Esophagus muscularis mucosa (tissue), 4 donors: ENCODE measurements at regions not wholly inside any gene's neighbourhood (a gene's known extent, or its start where the extent isn't known, plus 50 kb on each side); places are given as distances from the start of the nearest gene placed in this dataset.
"Not testable (repeated sequence)": the region's sequence is repeated elsewhere in the genome, so short reads cannot be mapped to it uniquely, and the experiment has no call there.

Experiments
- DNase-seq: peaks from one replicate; pipeline ENCODE4 v3.0.0-alpha.2; 2017; ENCODE audit errors: extremely low spot score
- H3K27ac ChIP-seq, 4 donors: fragments of 200-600 bp; sonication (generic); replicated peaks in 1 of 4; 1 replicate in 3 of 4; 2 replicates in 1 of 4; pipeline ENCODE4 v1.5.1; 2016 to 2019; ENCODE audit warnings: mild to moderate bottlenecking in 1 of 4
- H3K27me3 ChIP-seq, 4 donors: fragments of 200-600 bp; sonication (generic); one replicate each; pipeline versions ENCODE4 v1.5.1 to v1.6.0; 2016 to 2019
- H3K36me3 ChIP-seq, 4 donors: fragments of 200-600 bp; sonication (generic); one replicate each; pipeline ENCODE4 v1.5.1; 2016 to 2019
- H3K4me1 ChIP-seq, 4 donors: fragments of 200-600 bp; sonication (generic); one replicate each; pipeline ENCODE4 v1.5.1; 2016 to 2019
- H3K4me3 ChIP-seq, 4 donors: fragments of 200-600 bp; sonication (generic); 1 replicate in 2 of 4; 2 replicates in 2 of 4; pipeline ENCODE4 v1.5.1; 2016 to 2019; ENCODE audit warnings: mild to moderate bottlenecking in 4 of 4, moderate library complexity in 1 of 4
- H3K9me3 ChIP-seq, 4 donors: fragments of 200-600 bp; sonication (generic); 1 replicate in 3 of 4; 2 replicates in 1 of 4; pipeline ENCODE4 v1.5.1; 2016 to 2019
- EP300 ChIP-seq: sonication (generic); formaldehyde crosslinking; IDR thresholded peaks from one replicate; pipeline ENCODE4 v1.6.1; 2017; ENCODE audit warnings: antibody characterized with exemption
- POLR2A ChIP-seq: fragments of 450-650 bp; IDR thresholded peaks from one replicate; pipeline ENCODE4 v1.6.1; 2017; ENCODE audit warnings: antibody characterized with exemption, moderate library complexity, mild to moderate bottlenecking, low read depth
- POLR2AphosphoS5 ChIP-seq, 2 donors: sonication (generic); formaldehyde crosslinking; IDR thresholded peaks; one replicate each; pipeline ENCODE4 v1.6.1; 2017; ENCODE audit warnings: antibody characterized with exemption in 2 of 2
- WGBS: methylation state at CpG from one replicate; pipeline ENCODE4 v1.1.5; 2018; 5-methylcytosine and 5-hydroxymethylcytosine counted together
- intact Hi-C: fragments of 100-400 bp; cut with DNase I; formaldehyde crosslinking; loops from one replicate; pipeline ENCODE4 v1.15.1; 2023
- TF ChIP-seq, protein P1 (sequence below), 3 experiments: fragments of 200-600 bp in 2 of 3; fragments of 450-650 bp in 1 of 3; sonication (generic) in 2 of 3; IDR thresholded peaks; one replicate each; pipeline ENCODE4 v1.5.1; 2017 to 2019; ENCODE audit warnings: antibody characterized with exemption in 3 of 3, mild to moderate bottlenecking in 2 of 3, moderate library complexity in 1 of 3

GRCh38 chr10:8171008-8171407 is 116.5 kb downstream of the GATA3 start:
- Histone ChIP-seq H3K9me3 (peaks cover 0 to 28% (median 7%) of the 10 kb centered on the region in 4 donors), H3K4me1 (no peaks in the 10 kb centered on the region), H3K27ac (no peak overlapping the region), H3K4me3 (no peak overlapping the region), H3K27me3 (peaks cover 0 to 6% (median 0%) of the 10 kb centered on the region in 4 donors), H3K36me3 (no peaks in the 10 kb centered on the region)
- DNase-seq = no peak
- TF ChIP-seq, protein P1, sequence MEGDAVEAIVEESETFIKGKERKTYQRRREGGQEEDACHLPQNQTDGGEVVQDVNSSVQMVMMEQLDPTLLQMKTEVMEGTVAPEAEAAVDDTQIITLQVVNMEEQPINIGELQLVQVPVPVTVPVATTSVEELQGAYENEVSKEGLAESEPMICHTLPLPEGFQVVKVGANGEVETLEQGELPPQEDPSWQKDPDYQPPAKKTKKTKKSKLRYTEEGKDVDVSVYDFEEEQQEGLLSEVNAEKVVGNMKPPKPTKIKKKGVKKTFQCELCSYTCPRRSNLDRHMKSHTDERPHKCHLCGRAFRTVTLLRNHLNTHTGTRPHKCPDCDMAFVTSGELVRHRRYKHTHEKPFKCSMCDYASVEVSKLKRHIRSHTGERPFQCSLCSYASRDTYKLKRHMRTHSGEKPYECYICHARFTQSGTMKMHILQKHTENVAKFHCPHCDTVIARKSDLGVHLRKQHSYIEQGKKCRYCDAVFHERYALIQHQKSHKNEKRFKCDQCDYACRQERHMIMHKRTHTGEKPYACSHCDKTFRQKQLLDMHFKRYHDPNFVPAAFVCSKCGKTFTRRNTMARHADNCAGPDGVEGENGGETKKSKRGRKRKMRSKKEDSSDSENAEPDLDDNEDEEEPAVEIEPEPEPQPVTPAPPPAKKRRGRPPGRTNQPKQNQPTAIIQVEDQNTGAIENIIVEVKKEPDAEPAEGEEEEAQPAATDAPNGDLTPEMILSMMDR (IDR thresholded peaks at IDR 0.05) = no peak
- no peak for TF ChIP-seq POLR2A
- TF ChIP-seq EP300 = no peak
- TF ChIP-seq POLR2AphosphoS5 (IDR thresholded peaks at IDR 0.05) = no peak
- intact Hi-C loops = no loop called here
- WGBS = 96% methylated on average over 2 of the region's 2 CpGs

GRCh38 chr10:8172604-8173003 is 118.1 kb downstream of the GATA3 start:
- Histone ChIP-seq H3K4me3 (no peak overlapping the region), H3K4me1 (no peaks in the 10 kb centered on the region), H3K27ac (no peak overlapping the region), H3K36me3 (no peaks in the 10 kb centered on the region), H3K27me3 (peaks cover 0 to 6% (median 0%) of the 10 kb centered on the region in 4 donors), H3K9me3 (peaks cover 0 to 28% (median 7%) of the 10 kb centered on the region in 4 donors)
- 92% methylated on average over 7 of the region's 7 CpGs for WGBS
- peak; percentile 77 for DNase-seq
- intact Hi-C loops = no loop called here
- TF ChIP-seq, protein P1 (IDR thresholded peaks at IDR 0.05) = no peak
- TF ChIP-seq POLR2A (no peak), POLR2AphosphoS5 (IDR thresholded peaks at IDR 0.05) (no peak)

GRCh38 chr10:8173243-8173865 is 118.9 kb downstream of the GATA3 start:
- peaks cover 0 to 6% (median 0%) of the 10 kb centered on the region in 4 donors for H3K27me3 ChIP-seq
- WGBS = 94% methylated on average over 3 of the region's 4 CpGs
- peaks cover 0 to 22% (median 4%) of the 10 kb centered on the region in 4 donors for H3K9me3 ChIP-seq
- no peaks in the 10 kb centered on the region for H3K36me3 ChIP-seq
- intact Hi-C loops = no loop called here
- TF ChIP-seq POLR2A = no peak
- TF ChIP-seq POLR2AphosphoS5 (IDR thresholded peaks at IDR 0.05) = no peak
- no peak for TF ChIP-seq EP300
- TF ChIP-seq, protein P1 (IDR thresholded peaks at IDR 0.05) = no peak
- no peaks in the 10 kb centered on the region for H3K4me1 ChIP-seq
- no peak overlapping the region for H3K27ac ChIP-seq
- DNase-seq = peak; percentile 60
- no peak overlapping the region for H3K4me3 ChIP-seq

- Histone ChIP-seq H3K27me3 (peaks cover 0 to 9% (median 0%) of the 10 kb centered on the region in 4 donors), H3K4me1 (no peaks in the 10 kb centered on the region), H3K4me3 (no peak overlapping the region), H3K36me3 (no peaks in the 10 kb centered on the region), H3K9me3 (peaks cover 0 to 17% (median 1%) of the 10 kb centered on the region in 4 donors), H3K27ac (no peak overlapping the region)
- no peak for DNase-seq
- WGBS = 81% methylated on average over 3 of the region's 3 CpGs
- TF ChIP-seq, protein P1 (IDR thresholded peaks at IDR 0.05) = no peak
- TF ChIP-seq POLR2AphosphoS5 (IDR thresholded peaks at IDR 0.05) (no peak), POLR2A (no peak), EP300 (no peak)
- intact Hi-C loops = no loop called here
Observed at GRCh38 chr10:8173866-8174243, 119.4 kb downstream of the GATA3 start.

- H3K4me3 ChIP-seq = no peak overlapping the region
- H3K27ac ChIP-seq = no peak overlapping the region
- no peaks in the 10 kb centered on the region for H3K4me1 ChIP-seq
- H3K9me3 ChIP-seq = peaks cover 0 to 8% (median 0%) of the 10 kb centered on the region in 4 donors
- H3K36me3 ChIP-seq = no peaks in the 10 kb centered on the region
- H3K27me3 ChIP-seq = peaks cover 0 to 13% (median 0%) of the 10 kb centered on the region in 4 donors
- peak; percentile 86 for DNase-seq
- TF ChIP-seq, protein P1 (IDR thresholded peaks at IDR 0.05) = no peak
- TF ChIP-seq POLR2A = no peak
- TF ChIP-seq POLR2AphosphoS5 (IDR thresholded peaks at IDR 0.05) = no peak
- no peak for TF ChIP-seq EP300
- WGBS = 41% methylated on average over 8 of the region's 8 CpGs
- intact Hi-C loops = no loop called here
Observed at GRCh38 chr10:8174762-8175161, 120.3 kb downstream of the GATA3 start.

GRCh38 chr10:8177526-8177925 is 123.0 kb downstream of the GATA3 start:
- peak; percentile 42 for DNase-seq
- H3K27ac ChIP-seq, H3K4me3 ChIP-seq, H3K4me1 ChIP-seq, H3K36me3 ChIP-seq, intact Hi-C loops, H3K9me3 ChIP-seq: not testable (repeated sequence)
- WGBS = 88% methylated on average over 2 of the region's 3 CpGs
- H3K27me3 ChIP-seq = peaks cover 0 to 18% (median 0%) of the 10 kb centered on the region in 4 donors

DNA sequence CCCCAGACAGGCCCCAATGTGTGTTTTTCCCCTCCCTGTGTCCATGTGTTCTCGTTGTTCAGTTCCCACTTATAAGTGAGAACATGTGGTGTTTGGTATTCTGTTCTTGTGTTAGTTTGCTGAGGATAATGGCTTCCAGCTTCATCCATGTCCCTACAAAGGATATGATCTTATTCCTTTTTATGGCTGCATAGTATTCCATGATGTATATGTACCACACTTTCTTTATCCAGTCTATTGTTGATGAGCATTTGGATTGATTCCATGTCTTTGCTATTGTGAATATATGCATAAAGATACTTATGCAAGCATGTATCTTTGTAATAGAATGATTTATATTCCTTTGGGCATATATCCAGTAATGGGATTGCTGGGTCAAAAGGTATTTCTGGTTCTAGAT is 125.3 kb downstream of the GATA3 start:
- 94% methylated on average over 1 of the region's 1 CpG for WGBS
- intact Hi-C loops, DNase-seq: not testable (repeated sequence)

More for the DNA sequence above, 125.3 kb downstream of the GATA3 start:
- H3K36me3 ChIP-seq, H3K4me3 ChIP-seq, H3K4me1 ChIP-seq, H3K27ac ChIP-seq, H3K9me3 ChIP-seq: not testable (repeated sequence)
- H3K27me3 ChIP-seq = peaks cover 0 to 18% (median 0%) of the 10 kb centered on the region in 4 donors
